Caco-2 (cell line): ENCODE measurements at regions not wholly inside any gene's neighbourhood (a gene's known extent, or its start where the extent isn't known, plus 50 kb on each side); places are given as distances from the start of the nearest gene placed in this dataset.

Experiments used
- BruUV-seq: library from RNA; stranded (reverse); fragments of 400-500 nt; replicated peaks from 2 replicates; lab custom pipeline; 2021; lab: Mats Ljungman, UMichigan
- CTCF ChIA-PET: fragments of 300-600 bp; sonication (Branson Sonifier 250); formaldehyde crosslinking; loops from one replicate; lab custom pipeline; 2022; ENCODE audit warnings: antibody characterized with exemption; lab: Charles Lee
- POLR2A ChIA-PET: fragments of 300-600 bp; sonication (Branson Sonifier 250); formaldehyde crosslinking; loops from one replicate; lab custom pipeline; 2022; ENCODE audit warnings: antibody characterized with exemption; lab: Charles Lee
- DNase-seq, 2 experiments: peaks; one replicate each; pipeline versions ENCODE4 v3.0.0 to v3.0.0-alpha.2; 2020 to 2022
- H3K27me3 ChIP-seq: replicated peaks from 2 replicates; pipeline ENCODE4 v1.6.0; 2011; ENCODE audit warnings: low read length; ENCODE audit not compliant: control insufficient read depth, insufficient read depth
- H3K36me3 ChIP-seq: 2 replicates; pipeline ENCODE4 v1.5.1; 2011; ENCODE audit warnings: low read length; ENCODE audit not compliant: control insufficient read depth, insufficient read depth
- H3K4me1 ChIP-seq: fragments of 250-450 bp; sonication (Bioruptor Pico); 2 replicates; pipeline ENCODE4 v1.5.1; 2020; ENCODE audit warnings: mild to moderate bottlenecking
- H3K4me3 ChIP-seq: 2 replicates; pipeline ENCODE4 v1.5.1; 2011; ENCODE audit warnings: low read depth, mild to moderate bottlenecking, control low read depth, low read length
- H3K9me3 ChIP-seq: fragments of 250-450 bp; sonication (Bioruptor Pico); 2 replicates; pipeline ENCODE4 v1.5.1; 2020; ENCODE audit warnings: mild to moderate bottlenecking, moderate library complexity
- H3K27ac Mint-ChIP-seq: one replicate; pipeline ENCODE4 v1.8.0; 2022; ENCODE audit warnings: mixed read lengths; ENCODE audit not compliant: unreplicated experiment
- H3K27me3 Mint-ChIP-seq: one replicate; pipeline ENCODE4 v1.8.0; 2022; ENCODE audit warnings: mixed read lengths; ENCODE audit not compliant: insufficient read depth, unreplicated experiment
- H3K36me3 Mint-ChIP-seq: one replicate; pipeline ENCODE4 v1.8.0; 2022; ENCODE audit warnings: mild to moderate bottlenecking, mixed read lengths; ENCODE audit not compliant: insufficient read depth, unreplicated experiment
- H3K4me1 Mint-ChIP-seq: one replicate; pipeline ENCODE4 v1.8.0; 2022; ENCODE audit warnings: low read depth, mixed read lengths; ENCODE audit not compliant: unreplicated experiment
- H3K4me3 Mint-ChIP-seq: one replicate; pipeline ENCODE4 v1.8.0; 2022; ENCODE audit warnings: mild to moderate bottlenecking, moderate library complexity, mixed read lengths; ENCODE audit not compliant: unreplicated experiment
- H3K9me3 Mint-ChIP-seq: one replicate; pipeline ENCODE4 v1.8.0; 2022; ENCODE audit warnings: mixed read lengths; ENCODE audit not compliant: unreplicated experiment
- intact Hi-C: fragments of 100-400 bp; cut with micrococcal nuclease; formaldehyde crosslinking; loops from one replicate; pipeline ENCODE4 v1.10.0; 2022; ENCODE audit not compliant: unreplicated experiment
- TF ChIP-seq, protein P1 (sequence below), 2 experiments: fragments of 200-600 bp in 1 of 2; IDR thresholded peaks; 1 replicate in 1 of 2; 2 replicates in 1 of 2; pipeline versions ENCODE4 v1.5.1 to v1.8.0; 2011 to 2022; ENCODE audit warnings: antibody characterized with exemption in 1 of 2, control low read depth in 1 of 2, inconsistent platforms in 1 of 2, low read depth in 1 of 2, low read length in 1 of 2, mild to moderate bottlenecking in 1 of 2, moderate library complexity in 1 of 2; ENCODE audit not compliant: insufficient read depth in 1 of 2, severe bottlenecking in 1 of 2, unreplicated experiment in 1 of 2

- Histone ChIP-seq H3K4me3 (no peak overlapping the region), H3K4me1 (no peaks in the 10 kb centered on the region), H3K36me3 (no peaks in the 10 kb centered on the region), H3K9me3 (no peaks in the 10 kb centered on the region), H3K27me3 (no peaks in the 10 kb centered on the region)
- H3K4me1 Mint-ChIP-seq, result no peaks in the 10 kb centered on the region
- no peaks in the 10 kb centered on the region for H3K9me3 Mint-ChIP-seq
- DNase-seq, result no peak
- BruUV-seq, result no TSS peak
- intact Hi-C loops, result no loop called here
- ChIA-PET POLR2A (no interaction called here), CTCF (no interaction called here)
- no peak overlapping the region for H3K4me3 Mint-ChIP-seq
- H3K27ac Mint-ChIP-seq, result no peak overlapping the region
- TF ChIP-seq, protein P1, sequence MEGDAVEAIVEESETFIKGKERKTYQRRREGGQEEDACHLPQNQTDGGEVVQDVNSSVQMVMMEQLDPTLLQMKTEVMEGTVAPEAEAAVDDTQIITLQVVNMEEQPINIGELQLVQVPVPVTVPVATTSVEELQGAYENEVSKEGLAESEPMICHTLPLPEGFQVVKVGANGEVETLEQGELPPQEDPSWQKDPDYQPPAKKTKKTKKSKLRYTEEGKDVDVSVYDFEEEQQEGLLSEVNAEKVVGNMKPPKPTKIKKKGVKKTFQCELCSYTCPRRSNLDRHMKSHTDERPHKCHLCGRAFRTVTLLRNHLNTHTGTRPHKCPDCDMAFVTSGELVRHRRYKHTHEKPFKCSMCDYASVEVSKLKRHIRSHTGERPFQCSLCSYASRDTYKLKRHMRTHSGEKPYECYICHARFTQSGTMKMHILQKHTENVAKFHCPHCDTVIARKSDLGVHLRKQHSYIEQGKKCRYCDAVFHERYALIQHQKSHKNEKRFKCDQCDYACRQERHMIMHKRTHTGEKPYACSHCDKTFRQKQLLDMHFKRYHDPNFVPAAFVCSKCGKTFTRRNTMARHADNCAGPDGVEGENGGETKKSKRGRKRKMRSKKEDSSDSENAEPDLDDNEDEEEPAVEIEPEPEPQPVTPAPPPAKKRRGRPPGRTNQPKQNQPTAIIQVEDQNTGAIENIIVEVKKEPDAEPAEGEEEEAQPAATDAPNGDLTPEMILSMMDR (IDR thresholded peaks at IDR 0.05; ENCODE audit: insufficient read depth in 1 of 2, low read depth in 1 of 2, low read length in 1 of 2, severe bottlenecking in 1 of 2, unreplicated experiment in 1 of 2), result no peak
- no peaks in the 10 kb centered on the region for H3K36me3 Mint-ChIP-seq
- H3K27me3 Mint-ChIP-seq, result no peaks in the 10 kb centered on the region
Observed at GRCh38 chr13:64937302-64937701, 2292.8 kb downstream of the PCDH9 start.

- Mint-ChIP-seq H3K4me3 (no peak overlapping the region), H3K27ac (no peak overlapping the region), H3K36me3 (no peaks in the 10 kb centered on the region), H3K27me3 (no peaks in the 10 kb centered on the region), H3K9me3 (no peaks in the 10 kb centered on the region), H3K4me1 (no peaks in the 10 kb centered on the region)
- H3K4me1 ChIP-seq, result no peaks in the 10 kb centered on the region
- TF ChIP-seq, protein P1 (IDR thresholded peaks at IDR 0.05; ENCODE audit: insufficient read depth in 1 of 2, low read depth in 1 of 2, low read length in 1 of 2, severe bottlenecking in 1 of 2, unreplicated experiment in 1 of 2), result no peak
- ChIA-PET CTCF (no interaction called here), POLR2A (no interaction called here)
- intact Hi-C loops, result no loop called here
- no peak for DNase-seq
- H3K9me3 ChIP-seq, result no peaks in the 10 kb centered on the region
- no TSS peak for BruUV-seq
- no peaks in the 10 kb centered on the region for H3K27me3 ChIP-seq
- no peak overlapping the region for H3K4me3 ChIP-seq
- H3K36me3 ChIP-seq, result no peaks in the 10 kb centered on the region
Observed at GRCh38 chr13:64936879-64937278, 2293.3 kb downstream of the PCDH9 start.

DNA sequence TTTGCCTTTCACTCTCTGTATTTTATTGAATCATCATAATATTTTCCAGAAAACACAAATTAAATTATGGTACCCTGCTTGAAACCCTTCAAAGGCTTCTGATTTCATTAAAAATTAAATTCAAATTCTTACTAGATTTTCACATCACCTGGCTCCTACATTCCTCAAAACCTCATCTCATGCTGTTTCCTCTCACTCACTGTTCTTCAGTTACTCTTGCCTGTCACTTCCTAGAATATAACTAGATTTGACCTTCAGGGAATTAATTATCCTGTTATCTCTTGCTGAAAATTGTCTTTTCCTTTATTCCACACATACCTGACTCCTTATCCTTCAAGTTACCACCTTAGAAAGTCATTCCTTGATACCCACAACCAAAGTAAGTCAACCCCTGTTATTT is 2294.7 kb downstream of the PCDH9 start:
- BruUV-seq, result no TSS peak
- Histone ChIP-seq H3K4me3 (no peak overlapping the region), H3K4me1 (no peaks in the 10 kb centered on the region), H3K36me3 (no peaks in the 10 kb centered on the region), H3K9me3 (no peaks in the 10 kb centered on the region), H3K27me3 (no peaks in the 10 kb centered on the region)
- ChIA-PET CTCF (no interaction called here), POLR2A (no interaction called here)
- no peak overlapping the region for H3K27ac Mint-ChIP-seq
- TF ChIP-seq, protein P1 (IDR thresholded peaks at IDR 0.05; ENCODE audit: insufficient read depth in 1 of 2, low read depth in 1 of 2, low read length in 1 of 2, severe bottlenecking in 1 of 2, unreplicated experiment in 1 of 2), result no peak
- intact Hi-C loops, result no loop called here
- no peaks in the 10 kb centered on the region for H3K9me3 Mint-ChIP-seq
- no peak for DNase-seq
- H3K36me3 Mint-ChIP-seq, result no peaks in the 10 kb centered on the region
- H3K27me3 Mint-ChIP-seq, result no peaks in the 10 kb centered on the region
- no peak overlapping the region for H3K4me3 Mint-ChIP-seq
- no peaks in the 10 kb centered on the region for H3K4me1 Mint-ChIP-seq
